Muscle of leg (tissue), 3 donors: ENCODE measurements at regions not wholly inside any gene's neighbourhood (a gene's known extent, or its start where the extent isn't known, plus 50 kb on each side); places are given as distances from the start of the nearest gene placed in this dataset.

Source experiments
- DNase-seq: peaks from one replicate; pipeline ENCODE4 v3.0.0; 2013
- H3K27ac ChIP-seq: one replicate; pipeline ENCODE4 v1.5.1; 2013; ENCODE audit warnings: mild to moderate bottlenecking, low read length, control low read depth
- H3K27me3 ChIP-seq: one replicate; pipeline ENCODE4 v1.6.1; 2013; ENCODE audit warnings: low read length; ENCODE audit not compliant: control insufficient read depth, insufficient read depth
- H3K36me3 ChIP-seq: one replicate; pipeline ENCODE4 v1.6.1; 2013; ENCODE audit warnings: low read length; ENCODE audit not compliant: control insufficient read depth, insufficient read depth
- H3K4me1 ChIP-seq: one replicate; pipeline ENCODE4 v1.6.1; 2013; ENCODE audit warnings: low read length; ENCODE audit not compliant: control insufficient read depth, insufficient read depth
- H3K4me3 ChIP-seq: one replicate; pipeline ENCODE4 v1.5.1; 2013; ENCODE audit warnings: low read length, control low read depth
- H3K9me3 ChIP-seq: replicated peaks from 2 replicates; pipeline ENCODE4 v1.6.1; 2013; ENCODE audit warnings: low read depth, low read length; ENCODE audit not compliant: control insufficient read depth
- WGBS: methylation state at CpG from one replicate; pipeline ENCODE4 v1.1.5; 2013; ENCODE audit warnings: missing lambda C conversion rate; ENCODE audit not compliant: insufficient coverage; 5-methylcytosine and 5-hydroxymethylcytosine counted together

GRCh38 chr1:95832370-95832769 is 598.4 kb downstream of the RWDD3 start:
- Histone ChIP-seq H3K4me1 (no peaks in the 10 kb centered on the region), H3K27me3 (no peaks in the 10 kb centered on the region), H3K27ac (no peak overlapping the region), H3K9me3 (no peaks in the 10 kb centered on the region), H3K4me3 (no peak overlapping the region), H3K36me3 (no peaks in the 10 kb centered on the region)
- 73% methylated on average over 2 of the region's 2 CpGs for WGBS
- peak; percentile 11 for DNase-seq

- no peaks in the 10 kb centered on the region for H3K9me3 ChIP-seq
- no peaks in the 10 kb centered on the region for H3K4me1 ChIP-seq
- no peaks in the 10 kb centered on the region for H3K36me3 ChIP-seq
- no peak for DNase-seq
- no peak overlapping the region for H3K27ac ChIP-seq
- H3K27me3 ChIP-seq: no peaks in the 10 kb centered on the region
- no peak overlapping the region for H3K4me3 ChIP-seq
- WGBS: 100% methylated on average over 1 of the region's 2 CpGs
Observed at GRCh38 chr1:95849439-95849838, 615.4 kb downstream of the RWDD3 start.

GRCh38 chr1:95850165-95850649 is 616.2 kb downstream of the RWDD3 start:
- H3K36me3 ChIP-seq: no peaks in the 10 kb centered on the region
- DNase-seq: no peak
- H3K9me3 ChIP-seq: no peaks in the 10 kb centered on the region
- no peaks in the 10 kb centered on the region for H3K4me1 ChIP-seq
- no CpG with 5 or more reads among the region's 1 CpG for WGBS
- H3K27me3 ChIP-seq: no peaks in the 10 kb centered on the region
- H3K4me3 ChIP-seq: no peak overlapping the region
- no peak overlapping the region for H3K27ac ChIP-seq

- Histone ChIP-seq H3K9me3 (no peaks in the 10 kb centered on the region), H3K4me3 (no peak overlapping the region), H3K27ac (no peak overlapping the region), H3K4me1 (no peaks in the 10 kb centered on the region), H3K27me3 (no peaks in the 10 kb centered on the region), H3K36me3 (no peaks in the 10 kb centered on the region)
- WGBS: 90% methylated on average over 2 of the region's 3 CpGs
- no peak for DNase-seq
Observed at GRCh38 chr1:95850763-95851162, 616.8 kb downstream of the RWDD3 start.

- DNase-seq: no peak
- H3K4me1 ChIP-seq: no peaks in the 10 kb centered on the region
- WGBS: 72% methylated on average over 7 of the region's 7 CpGs
- no peaks in the 10 kb centered on the region for H3K27me3 ChIP-seq
- no peaks in the 10 kb centered on the region for H3K36me3 ChIP-seq
- H3K27ac ChIP-seq: no peak overlapping the region
- H3K4me3 ChIP-seq: no peak overlapping the region
- no peaks in the 10 kb centered on the region for H3K9me3 ChIP-seq
Observed at GRCh38 chr1:95852483-95853070, 618.6 kb downstream of the RWDD3 start.

GRCh38 chr1:95854457-95854856 is 620.4 kb downstream of the RWDD3 start:
- Histone ChIP-seq H3K36me3 (no peaks in the 10 kb centered on the region), H3K4me3 (no peak overlapping the region), H3K4me1 (no peaks in the 10 kb centered on the region), H3K27me3 (no peaks in the 10 kb centered on the region), H3K27ac (no peak overlapping the region), H3K9me3 (no peaks in the 10 kb centered on the region)
- DNase-seq: no peak
- no CpG with 5 or more reads among the region's 4 CpGs for WGBS

- no peak overlapping the region for H3K4me3 ChIP-seq
- H3K9me3 ChIP-seq: no peaks in the 10 kb centered on the region
- no peaks in the 10 kb centered on the region for H3K36me3 ChIP-seq
- WGBS: no CpG with 5 or more reads among the region's 2 CpGs
- H3K27me3 ChIP-seq: no peaks in the 10 kb centered on the region
- no peaks in the 10 kb centered on the region for H3K4me1 ChIP-seq
- no peak for DNase-seq
- H3K27ac ChIP-seq: no peak overlapping the region
Observed at GRCh38 chr1:95863086-95863485, 629.1 kb downstream of the RWDD3 start.

- no peak overlapping the region for H3K4me3 ChIP-seq
- H3K4me1 ChIP-seq: no peaks in the 10 kb centered on the region
- no peak overlapping the region for H3K27ac ChIP-seq
- no peaks in the 10 kb centered on the region for H3K36me3 ChIP-seq
- H3K27me3 ChIP-seq: no peaks in the 10 kb centered on the region
- no peaks in the 10 kb centered on the region for H3K9me3 ChIP-seq
- DNase-seq: no peak
Observed at GRCh38 chr1:95865769-95866168, 631.8 kb downstream of the RWDD3 start.

- 68% methylated on average over 3 of the region's 5 CpGs for WGBS
- peaks cover 2% of the 10 kb centered on the region for H3K9me3 ChIP-seq
Observed at GRCh38 chr1:95876276-95876675, 642.3 kb downstream of the RWDD3 start.

GRCh38 chr1:95879498-95880050 is 645.6 kb downstream of the RWDD3 start:
- no peak overlapping the region for H3K4me3 ChIP-seq
- H3K4me1 ChIP-seq: no peaks in the 10 kb centered on the region
- H3K9me3 ChIP-seq: peaks cover 2% of the 10 kb centered on the region
- peak; percentile 76 for DNase-seq
- WGBS: 53% methylated on average over 3 of the region's 3 CpGs
- no peak overlapping the region for H3K27ac ChIP-seq
- no peaks in the 10 kb centered on the region for H3K27me3 ChIP-seq
- no peaks in the 10 kb centered on the region for H3K36me3 ChIP-seq

More at GRCh38 chr1:95876276-95876675, 642.3 kb downstream of the RWDD3 start:
- no peak for DNase-seq
- Histone ChIP-seq H3K36me3 (no peaks in the 10 kb centered on the region), H3K27ac (no peak overlapping the region), H3K4me1 (no peaks in the 10 kb centered on the region), H3K4me3 (no peak overlapping the region), H3K27me3 (no peaks in the 10 kb centered on the region)
